ENCODE measurements at regions not wholly inside any gene's neighbourhood (a gene's known extent, or its start where the extent isn't known, plus 50 kb on each side); places are given as distances from the start of the nearest gene placed in this dataset.

DNA sequence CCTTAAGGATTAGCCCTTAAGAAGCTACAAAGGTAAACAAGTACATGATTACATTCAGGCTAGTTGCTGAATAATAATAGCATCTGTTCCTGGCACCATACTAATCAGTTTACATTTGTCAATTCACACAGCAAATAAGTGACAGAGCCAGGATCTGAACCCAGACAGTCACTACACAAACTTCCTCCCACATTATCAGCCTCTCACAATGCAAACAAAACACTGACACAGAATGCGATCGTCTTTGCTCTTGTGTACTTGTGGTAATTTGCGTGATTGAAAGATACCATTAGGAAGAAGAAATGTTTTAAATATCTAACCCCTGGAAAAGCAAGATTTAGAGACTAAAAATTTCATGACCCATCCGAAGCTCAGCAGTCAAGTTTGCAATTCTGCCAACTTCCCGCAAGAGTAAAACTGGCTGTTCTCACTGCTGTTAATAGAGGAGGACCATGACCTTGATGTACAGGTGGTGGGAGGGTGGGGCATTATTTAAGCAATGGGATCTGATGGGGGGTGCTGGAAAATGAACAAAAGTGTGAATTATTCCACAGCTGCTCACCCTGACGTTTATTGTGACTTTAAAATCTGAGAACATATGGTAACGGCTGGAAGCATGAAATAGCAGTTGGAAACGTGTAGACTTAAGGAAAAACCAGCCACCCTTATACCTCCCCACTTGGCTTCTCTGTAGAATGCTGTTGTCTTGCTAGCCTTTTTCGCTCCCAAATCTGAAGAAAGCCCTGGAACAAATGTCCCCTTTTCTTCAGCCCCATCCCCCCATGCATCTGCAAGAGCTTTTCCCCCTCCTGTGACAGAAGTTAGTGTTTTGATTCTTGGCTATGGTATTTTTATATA is 95.3 kb upstream of the ARMC2 start:
- Histone ChIP-seq H2AFZ (ENCODE audit: low read depth) (no peak overlapping the region), H3K4me1 (ENCODE audit: control insufficient read depth in 1 of 2, insufficient read depth in 2 of 2, low read depth in 1 of 2, low read length in 1 of 2) (peaks cover 0 to 15% of the 10 kb centered on the region in 2 experiments; a peak in 1 of 4 replicates), H3K4me2 (no peak overlapping the region), H3K4me3 (ENCODE audit: low read depth in 2 of 2, low read length in 1 of 2) (no peak overlapping the region), H3K27ac (ENCODE audit: low read depth in 2 of 2, low read length in 1 of 2) (no peak overlapping the region; a peak in 1 of 4 replicates), H3K79me2 (ENCODE audit: insufficient read depth) (no peaks in the 10 kb centered on the region), H3K9me3 (no peaks in the 10 kb centered on the region), H3K36me3 (replicated peaks in 1 of 2; ENCODE audit: control insufficient read depth in 1 of 2, insufficient read depth in 2 of 2, low read length in 1 of 2) (no peaks in the 10 kb centered on the region), H3F3A (replicated peaks; ENCODE audit: insufficient read depth) (no peaks in the 10 kb centered on the region), H4K20me1 (ENCODE audit: insufficient read depth) (no peaks in the 10 kb centered on the region), H3K9ac (no peak overlapping the region), H3K9me2 (no peaks in the 10 kb centered on the region), H3K27me3 (ENCODE audit: insufficient read depth) (no peaks in the 10 kb centered on the region)
- no peak for TF ChIP-seq MXI1 (IDR thresholded peaks at IDR 0.05; ENCODE audit: low read depth, low read length)
- ChIA-PET POLR2A (interaction anchor here (1.0 kb wide), 1 partner anchor 95 kb away, joined by 3 read pairs; the partner anchor contains the start of gene ARMC2), CTCF (interaction anchor here (1.3 to 1.6 kb wide), 2 partner anchors 15 to 20 kb away, joined by 3 read pairs; no protein-coding TSS in a partner anchor)
- no peak for DNase-seq
- 88% methylated on average over 9 of the region's 9 CpGs for WGBS (ENCODE audit: low lambda C conversion rate)

DNA sequence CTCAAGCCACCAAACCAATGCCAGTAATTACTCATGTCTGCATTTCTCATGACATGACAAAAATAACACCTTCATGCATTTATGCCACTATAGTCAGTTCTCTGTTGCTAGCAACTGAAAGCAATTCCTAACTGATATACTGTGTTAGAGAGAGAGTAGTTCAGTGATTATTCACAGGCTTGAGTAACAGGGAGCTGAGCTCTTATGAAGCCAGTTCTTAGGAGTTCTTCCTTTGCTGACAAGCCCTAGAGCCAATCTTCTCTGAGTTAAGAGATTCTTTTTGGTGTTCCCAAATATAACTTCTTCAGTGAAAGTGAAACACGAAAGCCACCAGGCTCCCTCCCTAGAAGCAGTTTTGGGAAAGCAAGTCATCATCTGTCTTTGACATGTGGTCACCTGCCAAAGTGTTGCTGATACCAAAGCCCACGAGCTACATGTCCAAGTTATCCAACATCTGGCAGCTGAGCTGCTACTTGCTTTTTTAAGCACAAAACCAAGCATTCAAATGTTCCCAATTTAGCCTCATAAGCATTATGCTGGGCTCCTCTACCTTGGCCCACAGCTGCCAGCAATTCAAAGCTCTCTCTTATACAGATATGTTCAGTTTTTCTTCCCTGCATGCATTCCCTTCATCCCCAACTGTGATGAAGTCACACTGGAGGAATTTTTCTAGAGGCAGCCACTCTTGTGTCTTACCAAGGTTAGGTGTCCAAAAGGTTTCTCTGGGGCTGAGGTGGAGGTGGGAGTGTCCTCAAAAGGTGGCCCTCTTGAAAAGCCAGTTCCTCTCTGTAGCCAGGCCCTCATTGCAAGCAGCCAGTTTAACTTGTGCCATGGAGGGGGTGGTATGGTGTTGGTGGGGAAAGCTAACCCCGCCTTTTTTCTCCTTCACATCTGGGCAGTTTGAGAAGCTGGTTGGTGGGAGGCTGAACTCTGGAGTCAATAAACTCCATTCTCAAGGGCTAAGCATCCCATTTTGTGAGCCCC is 92.7 kb upstream of the ARMC2 start:
- no peak overlapping the region for H3K27ac ChIP-seq (ENCODE audit: low read depth in 2 of 2, low read length in 1 of 2)
- H3K4me3 ChIP-seq (ENCODE audit: low read depth in 2 of 2, low read length in 1 of 2) = no peak overlapping the region
- H3K79me2 ChIP-seq (ENCODE audit: insufficient read depth) = no peaks in the 10 kb centered on the region
- no peak for DNase-seq
- H3K4me2 ChIP-seq = no peak overlapping the region
- 77% methylated on average over 3 of the region's 3 CpGs for WGBS (ENCODE audit: low lambda C conversion rate)
- TF ChIP-seq, protein P1, sequence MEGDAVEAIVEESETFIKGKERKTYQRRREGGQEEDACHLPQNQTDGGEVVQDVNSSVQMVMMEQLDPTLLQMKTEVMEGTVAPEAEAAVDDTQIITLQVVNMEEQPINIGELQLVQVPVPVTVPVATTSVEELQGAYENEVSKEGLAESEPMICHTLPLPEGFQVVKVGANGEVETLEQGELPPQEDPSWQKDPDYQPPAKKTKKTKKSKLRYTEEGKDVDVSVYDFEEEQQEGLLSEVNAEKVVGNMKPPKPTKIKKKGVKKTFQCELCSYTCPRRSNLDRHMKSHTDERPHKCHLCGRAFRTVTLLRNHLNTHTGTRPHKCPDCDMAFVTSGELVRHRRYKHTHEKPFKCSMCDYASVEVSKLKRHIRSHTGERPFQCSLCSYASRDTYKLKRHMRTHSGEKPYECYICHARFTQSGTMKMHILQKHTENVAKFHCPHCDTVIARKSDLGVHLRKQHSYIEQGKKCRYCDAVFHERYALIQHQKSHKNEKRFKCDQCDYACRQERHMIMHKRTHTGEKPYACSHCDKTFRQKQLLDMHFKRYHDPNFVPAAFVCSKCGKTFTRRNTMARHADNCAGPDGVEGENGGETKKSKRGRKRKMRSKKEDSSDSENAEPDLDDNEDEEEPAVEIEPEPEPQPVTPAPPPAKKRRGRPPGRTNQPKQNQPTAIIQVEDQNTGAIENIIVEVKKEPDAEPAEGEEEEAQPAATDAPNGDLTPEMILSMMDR (IDR thresholded peaks at IDR 0.05) = no peak
- TF ChIP-seq TCF12 (IDR thresholded peaks at IDR 0.05) (no peak), ELF1 (IDR thresholded peaks at IDR 0.05) (no peak), RFX5 (IDR thresholded peaks at IDR 0.05; ENCODE audit: low read length) (no peak), MEF2A (IDR thresholded peaks at IDR 0.05; ENCODE audit: borderline replicate concordance, low read depth) (no peak), NRF1 (IDR thresholded peaks at IDR 0.05; ENCODE audit: low read depth, low read length) (no peak), SIN3A (IDR thresholded peaks at IDR 0.05; ENCODE audit: borderline replicate concordance, low read depth, low read length) (no peak), NFIC (IDR thresholded peaks at IDR 0.05; ENCODE audit: borderline replicate concordance) (no peak), GABPA (IDR thresholded peaks at IDR 0.05; ENCODE audit: low read depth) (no peak), EP300 (IDR thresholded peaks at IDR 0.05; ENCODE audit: borderline replicate concordance in 1 of 2, low read depth in 1 of 2, low read length in 1 of 2) (no peak), CHD2 (IDR thresholded peaks at IDR 0.05; ENCODE audit: low read length, partially characterized antibody) (no peak)
- TF ChIP-seq, protein P2, sequence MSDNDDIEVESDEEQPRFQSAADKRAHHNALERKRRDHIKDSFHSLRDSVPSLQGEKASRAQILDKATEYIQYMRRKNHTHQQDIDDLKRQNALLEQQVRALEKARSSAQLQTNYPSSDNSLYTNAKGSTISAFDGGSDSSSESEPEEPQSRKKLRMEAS (IDR thresholded peaks at IDR 0.05; ENCODE audit: low read depth) = no peak
- TF ChIP-seq, protein P3, sequence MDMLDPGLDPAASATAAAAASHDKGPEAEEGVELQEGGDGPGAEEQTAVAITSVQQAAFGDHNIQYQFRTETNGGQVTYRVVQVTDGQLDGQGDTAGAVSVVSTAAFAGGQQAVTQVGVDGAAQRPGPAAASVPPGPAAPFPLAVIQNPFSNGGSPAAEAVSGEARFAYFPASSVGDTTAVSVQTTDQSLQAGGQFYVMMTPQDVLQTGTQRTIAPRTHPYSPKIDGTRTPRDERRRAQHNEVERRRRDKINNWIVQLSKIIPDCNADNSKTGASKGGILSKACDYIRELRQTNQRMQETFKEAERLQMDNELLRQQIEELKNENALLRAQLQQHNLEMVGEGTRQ (IDR thresholded peaks at IDR 0.05; ENCODE audit: borderline replicate concordance, low read depth, low read length) = no peak
- TF ChIP-seq, protein P4, sequence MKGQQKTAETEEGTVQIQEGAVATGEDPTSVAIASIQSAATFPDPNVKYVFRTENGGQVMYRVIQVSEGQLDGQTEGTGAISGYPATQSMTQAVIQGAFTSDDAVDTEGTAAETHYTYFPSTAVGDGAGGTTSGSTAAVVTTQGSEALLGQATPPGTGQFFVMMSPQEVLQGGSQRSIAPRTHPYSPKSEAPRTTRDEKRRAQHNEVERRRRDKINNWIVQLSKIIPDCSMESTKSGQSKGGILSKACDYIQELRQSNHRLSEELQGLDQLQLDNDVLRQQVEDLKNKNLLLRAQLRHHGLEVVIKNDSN (IDR thresholded peaks at IDR 0.05; ENCODE audit: borderline replicate concordance, low read depth) = no peak
- H3K9ac ChIP-seq = no peak overlapping the region
- no peaks in the 10 kb centered on the region for H3K27me3 ChIP-seq (ENCODE audit: insufficient read depth)
- ChIA-PET CTCF (interaction anchor here (0.7 to 1.2 kb wide), 3 partner anchors 9 to 24 kb away, joined by 3 to 4 read pairs (median 3); no protein-coding TSS in a partner anchor), POLR2A (no interaction called here)
- H2AFZ ChIP-seq (ENCODE audit: low read depth) = peak overlapping the region; percentile 7; the same call in 1 of the 2 replicates
- no peaks in the 10 kb centered on the region for H3F3A ChIP-seq (replicated peaks; ENCODE audit: insufficient read depth)
- H3K9me2 ChIP-seq = no peaks in the 10 kb centered on the region
- H3K36me3 ChIP-seq (replicated peaks in 1 of 2; ENCODE audit: control insufficient read depth in 1 of 2, insufficient read depth in 2 of 2, low read length in 1 of 2) = no peaks in the 10 kb centered on the region
- peaks cover 0 to 19% of the 10 kb centered on the region in 2 experiments; a peak in 1 of 4 replicates for H3K4me1 ChIP-seq (ENCODE audit: control insufficient read depth in 1 of 2, insufficient read depth in 2 of 2, low read depth in 1 of 2, low read length in 1 of 2)
- H4K20me1 ChIP-seq (ENCODE audit: insufficient read depth) = no peaks in the 10 kb centered on the region
- H3K9me3 ChIP-seq = no peaks in the 10 kb centered on the region
